SK-N-SH (cell line): ENCODE measurements at regions not wholly inside any gene's neighbourhood (a gene's known extent, or its start where the extent isn't known, plus 50 kb on each side); places are given as distances from the start of the nearest gene placed in this dataset.

Experiments used
- CTCF ChIA-PET: fragments of 300-600, 350-600 bp; formaldehyde crosslinking; extraction: SDS; loops from one replicate; lab custom pipeline; 2021; lab: Yijun Ruan, JAX
- POLR2A ChIA-PET: fragments of 350-600 bp; sonication (Branson Sonifier 250); formaldehyde crosslinking; extraction: SDS; loops from one replicate; lab custom pipeline; 2020; ENCODE audit warnings: antibody characterized with exemption, inconsistent platforms; lab: Yijun Ruan, JAX
- DNase-seq: peaks from one replicate; pipeline ENCODE4 v3.0.0; 2012
- H2AFZ ChIP-seq: fragments of 200-600 bp; sonication (generic); 2 replicates; pipeline ENCODE4 v1.8.1; 2016; ENCODE audit warnings: antibody characterized with exemption, mild to moderate bottlenecking, low read depth
- H3F3A ChIP-seq: fragments of 200-600 bp; sonication (generic); replicated peaks from 2 replicates; pipeline ENCODE3; 2016; ENCODE audit warnings: antibody characterized with exemption, mild to moderate bottlenecking; ENCODE audit not compliant: insufficient read depth
- H3K27ac ChIP-seq, 2 experiments: fragments of 200-500 bp in 1 of 2; fragments of 200-600 bp in 1 of 2; sonication (Bioruptor generic) in 1 of 2; sonication (generic), shearing (Covaris generic) in 1 of 2; 2 replicates each; pipeline versions ENCODE4 v1.5.1 to v1.6.1; 2014 to 2016; ENCODE audit warnings: low read depth in 2 of 2, inconsistent platforms in 1 of 2, low read length in 1 of 2, mild to moderate bottlenecking in 1 of 2, mixed read lengths in 1 of 2
- H3K27me3 ChIP-seq: fragments of 200-600 bp; sonication (generic), shearing (Covaris generic); 2 replicates; pipeline ENCODE4 v1.6.1; 2016; ENCODE audit warnings: mixed run types; ENCODE audit not compliant: insufficient read depth
- H3K36me3 ChIP-seq, 2 experiments: fragments of 200-500 bp in 1 of 2; fragments of 200-600 bp in 1 of 2; sonication (Bioruptor generic) in 1 of 2; sonication (generic) in 1 of 2; replicated peaks in 1 of 2; 2 replicates each; pipeline versions ENCODE3 to v1.5.1; 2014 to 2016; ENCODE audit warnings: low read length in 1 of 2, mild to moderate bottlenecking in 1 of 2; ENCODE audit not compliant: insufficient read depth in 2 of 2, control insufficient read depth in 1 of 2
- H3K4me1 ChIP-seq, 2 experiments: fragments of 200-500 bp in 1 of 2; fragments of 200-600 bp in 1 of 2; sonication (Bioruptor generic) in 1 of 2; sonication (generic), shearing (Covaris generic) in 1 of 2; 2 replicates each; pipeline versions ENCODE4 v1.5.1 to v1.6.1; 2014 to 2016; ENCODE audit warnings: low read depth in 1 of 2, low read length in 1 of 2, mixed run types in 1 of 2; ENCODE audit not compliant: insufficient read depth in 2 of 2, control insufficient read depth in 1 of 2
- H3K4me2 ChIP-seq: fragments of 200-600 bp; sonication (generic), shearing (Covaris generic); 2 replicates; pipeline ENCODE4 v1.6.1; 2017; ENCODE audit warnings: mixed run types
- H3K4me3 ChIP-seq, 2 experiments: fragments of 200-500 bp in 1 of 2; fragments of 200-600 bp in 1 of 2; sonication (Bioruptor generic) in 1 of 2; sonication (generic), shearing (Covaris generic) in 1 of 2; 2 replicates each; pipeline versions ENCODE4 v1.5.1 to v1.8.1; 2014 to 2016; ENCODE audit warnings: low read depth in 2 of 2, inconsistent platforms in 1 of 2, low read length in 1 of 2, mild to moderate bottlenecking in 1 of 2, mixed read lengths in 1 of 2, moderate library complexity in 1 of 2
- H3K79me2 ChIP-seq: fragments of 200-600 bp; sonication (generic); 2 replicates; pipeline ENCODE4 v1.8.1; 2017; ENCODE audit warnings: mild to moderate bottlenecking; ENCODE audit not compliant: insufficient read depth
- H3K9ac ChIP-seq: fragments of 200-600 bp; sonication (generic); 2 replicates; pipeline ENCODE4 v1.6.1; 2017; ENCODE audit warnings: mixed run types
- H3K9me2 ChIP-seq: fragments of 200-600 bp; sonication (generic); 2 replicates; pipeline ENCODE4 v1.6.1; 2017; ENCODE audit warnings: mixed run types
- H3K9me3 ChIP-seq: fragments of 200-600 bp; sonication (generic); 2 replicates; pipeline ENCODE4 v1.6.1; 2017; ENCODE audit warnings: mixed run types, mild to moderate bottlenecking, moderate library complexity
- H4K20me1 ChIP-seq: fragments of 200-600 bp; sonication (generic); 2 replicates; pipeline ENCODE4 v1.6.1; 2017; ENCODE audit warnings: mild to moderate bottlenecking, mixed run types; ENCODE audit not compliant: insufficient read depth
- CHD2 ChIP-seq: fragments of 150-350 bp; IDR thresholded peaks from 2 replicates; pipeline ENCODE4 v1.6.1; 2018; ENCODE audit warnings: low read length; ENCODE audit not compliant: partially characterized antibody
- EP300 ChIP-seq, 2 experiments: IDR thresholded peaks; 2 replicates each; pipeline versions ENCODE4 v1.4.0 to v1.6.1; 2012; ENCODE audit warnings: borderline replicate concordance in 1 of 2, low read depth in 1 of 2, low read length in 1 of 2
- FOSL2 ChIP-seq: IDR thresholded peaks from 2 replicates; pipeline ENCODE4 v1.4.0; 2012; ENCODE audit warnings: low read depth, mild to moderate bottlenecking, moderate library complexity, borderline replicate concordance
- FOXJ3 ChIP-seq: sonication (generic); formaldehyde crosslinking; IDR thresholded peaks from 2 replicates; pipeline ENCODE4 v1.5.1; 2020; ENCODE audit warnings: mild to moderate bottlenecking, missing genetic modification reagents
- FOXM1 ChIP-seq: IDR thresholded peaks from 2 replicates; pipeline ENCODE4 v1.4.0; 2012; ENCODE audit warnings: low read depth, mild to moderate bottlenecking
- GABPA ChIP-seq: IDR thresholded peaks from 2 replicates; pipeline ENCODE4 v1.4.0; 2012; ENCODE audit warnings: low read depth, mild to moderate bottlenecking
- GATA2 ChIP-seq: sonication (generic); formaldehyde crosslinking; IDR thresholded peaks from 2 replicates; pipeline ENCODE4 v1.5.0; 2020; ENCODE audit warnings: mild to moderate bottlenecking, missing genetic modification reagents
- JUND ChIP-seq: IDR thresholded peaks from 2 replicates; pipeline ENCODE4 v1.4.0; 2012
- MAX ChIP-seq: IDR thresholded peaks from 2 replicates; pipeline ENCODE4 v1.4.0; 2012; ENCODE audit warnings: low read depth
- MEF2A ChIP-seq: IDR thresholded peaks from 2 replicates; pipeline ENCODE4 v1.4.0; 2012; ENCODE audit warnings: low read depth, borderline replicate concordance
- MXI1 ChIP-seq: IDR thresholded peaks from 2 replicates; pipeline ENCODE4 v1.6.1; 2012; ENCODE audit warnings: mild to moderate bottlenecking, low read depth, low read length, improper control_type of control experiment
- NFIC ChIP-seq: IDR thresholded peaks from 2 replicates; pipeline ENCODE4 v1.4.0; 2012; ENCODE audit warnings: borderline replicate concordance
- PBX3 ChIP-seq: IDR thresholded peaks from 2 replicates; pipeline ENCODE4; 2012
- POLR2AphosphoS5 ChIP-seq: IDR thresholded peaks from 2 replicates; pipeline ENCODE4 v1.6.1; 2012; ENCODE audit warnings: low read depth, low read length
- RAD21 ChIP-seq: IDR thresholded peaks from 2 replicates; pipeline ENCODE4 v1.6.1; 2012; ENCODE audit warnings: mild to moderate bottlenecking, low read length
- RCOR1 ChIP-seq: fragments of 150-350 bp; IDR thresholded peaks from 2 replicates; pipeline ENCODE4 v1.6.1; 2017; ENCODE audit warnings: antibody characterized with exemption, low read length
- RFX5 ChIP-seq: IDR thresholded peaks from 2 replicates; pipeline ENCODE4 v1.6.1; 2012; ENCODE audit warnings: mild to moderate bottlenecking, improper control_type of control experiment, low read length
- RXRA ChIP-seq: IDR thresholded peaks from 2 replicates; pipeline ENCODE4 v1.4.0; 2012; ENCODE audit warnings: low read depth, mild to moderate bottlenecking, borderline replicate concordance
- SMC3 ChIP-seq: IDR thresholded peaks from 2 replicates; pipeline ENCODE4 v1.6.1; 2012; ENCODE audit warnings: low read depth, low read length, improper control_type of control experiment
- TCF12 ChIP-seq: IDR thresholded peaks from 2 replicates; pipeline ENCODE4 v1.4.0; 2012
- TEAD4 ChIP-seq: IDR thresholded peaks from 2 replicates; pipeline ENCODE4 v1.4.0; 2012; ENCODE audit warnings: mild to moderate bottlenecking, borderline replicate concordance; ENCODE audit not compliant: insufficient read depth
- YY1 ChIP-seq: IDR thresholded peaks from 2 replicates; pipeline ENCODE4 v1.4.0; 2012; ENCODE audit warnings: low read depth, mild to moderate bottlenecking
- ZBTB33 ChIP-seq: IDR thresholded peaks from 2 replicates; pipeline ENCODE4 v1.4.0; 2012; ENCODE audit warnings: low read depth, borderline replicate concordance
- WGBS: methylation state at CpG from one replicate; pipeline ENCODE4 v1.1.6; 2017; ENCODE audit warnings: low lambda C conversion rate; 5-methylcytosine and 5-hydroxymethylcytosine counted together

- TF ChIP-seq FOSL2 (no peak), RFX5 (no peak), NFIC (no peak), CHD2 (no peak), GATA2 (CRISPR knock-in tag) (no peak), YY1 (no peak)
- Histone ChIP-seq H3K4me2 (no peak overlapping the region), H3K4me3 (no peak overlapping the region), H2AFZ (no peak overlapping the region), H3K27me3 (no peaks in the 10 kb centered on the region; the same call in 1 of the 2 replicates), H3K79me2 (no peaks in the 10 kb centered on the region), H3K9me3 (no peaks in the 10 kb centered on the region), H4K20me1 (no peaks in the 10 kb centered on the region), H3K9me2 (no peaks in the 10 kb centered on the region), H3K9ac (no peak overlapping the region), H3F3A (no peaks in the 10 kb centered on the region), H3K4me1 (peaks cover 0 to 21% of the 10 kb centered on the region in 2 experiments; a peak in 1 of 4 replicates), H3K36me3 (no peaks in the 10 kb centered on the region), H3K27ac (no peak overlapping the region)
- POLR2A ChIA-PET, result interaction anchor here (1.1 kb wide), 1 partner anchor 111 kb away, joined by 3 read pairs; no protein-coding TSS in a partner anchor
- CTCF ChIA-PET, result interaction anchor here (0.9 to 4.3 kb wide), 10 partner anchors 9 to 182 kb away, joined by 3 to 29 read pairs (median 4); no protein-coding TSS in a partner anchor
- no peak for DNase-seq
- 70% methylated on average over 5 of the region's 5 CpGs for WGBS
Observed at GRCh38 chr5:138643040-138643791, 68.0 kb upstream of the HSPA9 start.

GRCh38 chr5:138641547-138642298 is 66.5 kb upstream of the HSPA9 start:
- ChIA-PET CTCF (interaction anchor here (0.5 to 4.3 kb wide), 43 partner anchors 8 to 632 kb away, joined by 3 to 29 read pairs (median 4); no protein-coding TSS in a partner anchor), POLR2A (no interaction called here)
- Histone ChIP-seq H3K4me2 (no peak overlapping the region), H3K9ac (no peak overlapping the region), H3K27ac (no peak overlapping the region), H3K79me2 (no peaks in the 10 kb centered on the region), H3K4me1 (peaks cover 0 to 19% of the 10 kb centered on the region in 2 experiments; a peak in 1 of 4 replicates), H3K9me2 (no peaks in the 10 kb centered on the region), H4K20me1 (no peaks in the 10 kb centered on the region), H3K27me3 (no peaks in the 10 kb centered on the region; the same call in 1 of the 2 replicates), H3K9me3 (no peaks in the 10 kb centered on the region), H3K36me3 (no peaks in the 10 kb centered on the region), H3F3A (no peaks in the 10 kb centered on the region), H2AFZ (no peak overlapping the region), H3K4me3 (peak overlapping the region in 1 of 2 experiments; percentile 44; a peak in 1 of 4 replicates)
- WGBS, result 53% methylated on average over 12 of the region's 18 CpGs
- DNase-seq, result peak; percentile 74
- 0 out of 2 replicates have a peak, but pooled peaks have one; percentile 41 for TF ChIP-seq RCOR1
- TF ChIP-seq NFIC, result no peak
- TF ChIP-seq RXRA, result no peak
- no peak for TF ChIP-seq MAX
- no peak for TF ChIP-seq ZBTB33
- TF ChIP-seq CHD2, result peak; percentile 93
- TF ChIP-seq GABPA, result no peak
- no peak for TF ChIP-seq MXI1
- TF ChIP-seq TEAD4, result no peak
- TF ChIP-seq GATA2 (CRISPR knock-in tag), result peak; percentile 79
- TF ChIP-seq POLR2AphosphoS5, result no peak
- TF ChIP-seq YY1, result no peak
- TF ChIP-seq FOXM1, result no peak
- no peak for TF ChIP-seq TCF12
- TF ChIP-seq SMC3, result peak; percentile 86
- TF ChIP-seq FOXJ3 (CRISPR knock-in tag), result no peak
- no peak for TF ChIP-seq JUND
- TF ChIP-seq PBX3, result 0 out of 2 replicates have a peak, but pooled peaks have one; percentile 6
- no peak for TF ChIP-seq MEF2A
- no peak for TF ChIP-seq EP300 (IDR thresholded peaks at IDR 0.05; ENCODE audit: borderline replicate concordance in 1 of 2, low read depth in 1 of 2, low read length in 1 of 2)
- peak; percentile 87 for TF ChIP-seq RAD21
